ENCODE measurements at regions not wholly inside any gene's neighbourhood (a gene's known extent, or its start where the extent isn't known, plus 50 kb on each side); places are given as distances from the start of the nearest gene placed in this dataset.

GRCh38 chr4:175996206-175996605 lies 69.4 kb upstream of the WDR17 start:
- no peak for TF ChIP-seq CTCF (IDR thresholded peaks at IDR 0.05)
- no peak for TF ChIP-seq POLR2A (IDR thresholded peaks at IDR 0.05)
